GM23338 (cell line): ENCODE measurements at regions not wholly inside any gene's neighbourhood (a gene's known extent, or its start where the extent isn't known, plus 50 kb on each side); places are given as distances from the start of the nearest gene placed in this dataset.

ENCODE experiments used
- ATAC-seq: fragments of 200-7000 bp; cut with Tn5 transposase; 3 replicates; pipeline ENCODE4 v1.9.1; 2020
- DNase-seq: peaks from one replicate; pipeline ENCODE4 v3.0.0-alpha.2; 2015; ENCODE audit warnings: low spot score
- H2AFZ ChIP-seq: fragments of 200-600 bp; sonication (generic); 2 replicates; pipeline ENCODE4 v1.8.0; 2016; ENCODE audit warnings: antibody characterized with exemption, mild to moderate bottlenecking, moderate library complexity
- H3F3A ChIP-seq: fragments of 200-600 bp; sonication (generic); replicated peaks from 2 replicates; pipeline ENCODE4 v1.8.0; 2017; ENCODE audit warnings: antibody characterized with exemption, mixed run types, low read depth
- H3K27ac ChIP-seq: fragments of 200-600 bp; sonication (generic); 2 replicates; pipeline ENCODE4 v1.6.1; 2016; ENCODE audit warnings: low read depth
- H3K27me3 ChIP-seq: fragments of 200-600 bp; sonication (generic); 2 replicates; pipeline ENCODE4 v1.8.0; 2016; ENCODE audit warnings: mild to moderate bottlenecking, mixed run types, moderate library complexity; ENCODE audit not compliant: insufficient read depth
- H3K36me3 ChIP-seq: fragments of 200-600 bp; sonication (generic); 2 replicates; pipeline ENCODE4 v1.8.0; 2016; ENCODE audit warnings: mild to moderate bottlenecking; ENCODE audit not compliant: insufficient read depth
- H3K4me1 ChIP-seq: fragments of 200-600 bp; sonication (generic); 2 replicates; pipeline ENCODE4 v1.8.0; 2016; ENCODE audit warnings: mild to moderate bottlenecking, moderate library complexity; ENCODE audit not compliant: insufficient read depth
- H3K4me2 ChIP-seq: fragments of 200-600 bp; sonication (generic); 2 replicates; pipeline ENCODE4 v1.7.1; 2017; ENCODE audit warnings: mixed run types
- H3K4me3 ChIP-seq: fragments of 200-600 bp; sonication (generic); 2 replicates; pipeline ENCODE4 v1.6.1; 2016; ENCODE audit warnings: mixed run types
- H3K79me2 ChIP-seq: fragments of 200-600 bp; sonication (generic); replicated peaks from 2 replicates; pipeline ENCODE4 v1.8.0; 2017; ENCODE audit warnings: mild to moderate bottlenecking; ENCODE audit not compliant: insufficient read depth
- H3K9me2 ChIP-seq: fragments of 200-600 bp; sonication (generic); 2 replicates; pipeline ENCODE4 v1.8.0; 2017; ENCODE audit not compliant: insufficient read depth
- H4K20me1 ChIP-seq: fragments of 200-600 bp; sonication (generic); replicated peaks from 2 replicates; pipeline ENCODE4 v1.8.0; 2017; ENCODE audit warnings: mild to moderate bottlenecking; ENCODE audit not compliant: insufficient read depth
- H3K27ac Mint-ChIP-seq: 2 replicates; pipeline ENCODE4 v1.8.0; 2020; ENCODE audit warnings: inconsistent platforms, mild to moderate bottlenecking, moderate library complexity, mixed read lengths
- H3K27me3 Mint-ChIP-seq: 3 replicates; pipeline ENCODE4 v1.8.0; 2022; ENCODE audit warnings: low read depth, mild to moderate bottlenecking, moderate library complexity, mixed read lengths, inconsistent platforms; ENCODE audit not compliant: insufficient read depth, poor library complexity
- H3K36me3 Mint-ChIP-seq: 3 replicates; pipeline ENCODE4 v1.8.0; 2021; ENCODE audit warnings: low read depth, mild to moderate bottlenecking, inconsistent platforms, moderate library complexity, mixed read lengths
- H3K4me1 Mint-ChIP-seq: 3 replicates; pipeline ENCODE4 v1.8.0; 2020; ENCODE audit warnings: mild to moderate bottlenecking, inconsistent platforms, mixed read lengths
- H3K4me3 Mint-ChIP-seq: 3 replicates; pipeline ENCODE4 v1.8.0; 2021; ENCODE audit warnings: moderate library complexity, mild to moderate bottlenecking, inconsistent platforms, mixed read lengths
- H3K9me3 Mint-ChIP-seq: 3 replicates; pipeline ENCODE4 v1.8.0; 2020; ENCODE audit warnings: moderate library complexity, mild to moderate bottlenecking, inconsistent platforms, mixed read lengths
- CREB1 ChIP-seq: fragments of 250-450 bp; sonication (Bioruptor Pico); IDR thresholded peaks from 2 replicates; pipeline ENCODE4 v1.5.0; 2020; ENCODE audit warnings: low read depth, mild to moderate bottlenecking, moderate library complexity
- EZH2 ChIP-seq: fragments of 200-600 bp; sonication (generic); IDR thresholded peaks from one replicate; pipeline ENCODE4 v1.8.0; 2017; ENCODE audit warnings: antibody characterized with exemption, mild to moderate bottlenecking, low read depth; ENCODE audit not compliant: unreplicated experiment
- EZH2phosphoT487 ChIP-seq: fragments of 200-600 bp; sonication (generic); IDR thresholded peaks from one replicate; pipeline ENCODE4 v1.8.1; 2018; ENCODE audit warnings: antibody characterized with exemption; ENCODE audit not compliant: unreplicated experiment
- NANOG ChIP-seq: IDR thresholded peaks from 2 replicates; pipeline ENCODE4 v1.6.1; 2016; ENCODE audit warnings: antibody characterized with exemption, borderline replicate concordance
- ZNF331 ChIP-seq: fragments of 250-450 bp; sonication (Bioruptor Pico); IDR thresholded peaks from 2 replicates; pipeline ENCODE4 v1.5.0; 2020; ENCODE audit warnings: low read depth, mild to moderate bottlenecking, moderate library complexity
- ZNF462 ChIP-seq: fragments of 250-450 bp; sonication (Bioruptor Pico); IDR thresholded peaks from 2 replicates; pipeline ENCODE4 v1.5.0; 2020; ENCODE audit warnings: mild to moderate bottlenecking, moderate library complexity
- TF ChIP-seq, protein P1 (sequence below): IDR thresholded peaks from 2 replicates; pipeline ENCODE4 v1.6.1; 2016; ENCODE audit warnings: antibody characterized with exemption

DNA sequence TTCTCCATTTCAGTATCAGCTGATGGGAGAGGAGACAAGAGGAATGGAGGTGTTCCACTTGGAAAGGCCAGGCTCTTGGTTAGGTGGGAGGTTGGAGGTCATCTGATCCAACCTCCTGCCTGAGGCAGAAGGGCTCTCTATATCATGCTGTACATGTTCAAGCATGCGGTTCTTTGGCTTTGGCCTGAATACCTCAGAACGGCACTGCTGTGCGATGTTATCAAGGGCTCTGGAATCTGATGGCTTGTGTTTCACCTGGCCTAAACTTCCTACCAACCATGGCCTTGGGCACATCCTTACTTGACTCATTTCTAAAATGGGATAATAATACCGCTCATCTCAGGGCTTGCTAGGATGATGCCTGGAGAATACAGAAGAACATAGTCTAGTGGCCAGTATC is 90.1 kb upstream of the FAM169A start (continued):
- TF ChIP-seq ZNF462 (CRISPR knock-in tag) (no peak), EZH2 (no peak), NANOG (no peak), EZH2phosphoT487 (no peak)
- TF ChIP-seq, protein P1, sequence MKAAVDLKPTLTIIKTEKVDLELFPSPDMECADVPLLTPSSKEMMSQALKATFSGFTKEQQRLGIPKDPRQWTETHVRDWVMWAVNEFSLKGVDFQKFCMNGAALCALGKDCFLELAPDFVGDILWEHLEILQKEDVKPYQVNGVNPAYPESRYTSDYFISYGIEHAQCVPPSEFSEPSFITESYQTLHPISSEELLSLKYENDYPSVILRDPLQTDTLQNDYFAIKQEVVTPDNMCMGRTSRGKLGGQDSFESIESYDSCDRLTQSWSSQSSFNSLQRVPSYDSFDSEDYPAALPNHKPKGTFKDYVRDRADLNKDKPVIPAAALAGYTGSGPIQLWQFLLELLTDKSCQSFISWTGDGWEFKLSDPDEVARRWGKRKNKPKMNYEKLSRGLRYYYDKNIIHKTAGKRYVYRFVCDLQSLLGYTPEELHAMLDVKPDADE = no peak

- H3K4me2 ChIP-seq = no peak overlapping the region
- DNase-seq = no peak
- no peak overlapping the region for H2AFZ ChIP-seq
- no peaks in the 10 kb centered on the region for H3K4me1 ChIP-seq
- Mint-ChIP-seq H3K4me3 (no peak overlapping the region), H3K36me3 (peaks cover 8% of the 10 kb centered on the region; the same call in 1 of the 3 replicates), H3K27ac (no peak overlapping the region), H3K27me3 (peaks cover 4% of the 10 kb centered on the region), H3K4me1 (no peaks in the 10 kb centered on the region), H3K9me3 (peaks cover 9% of the 10 kb centered on the region)
- peaks cover 32% of the 10 kb centered on the region; the same call in 1 of the 2 replicates for H3K9me2 ChIP-seq
- no peaks in the 10 kb centered on the region for H3F3A ChIP-seq
- no peaks in the 10 kb centered on the region for H3K27me3 ChIP-seq
- H3K4me3 ChIP-seq = no peak overlapping the region
- no peak overlapping the region for H3K27ac ChIP-seq
- no peaks in the 10 kb centered on the region for H3K79me2 ChIP-seq
- H3K36me3 ChIP-seq = no peaks in the 10 kb centered on the region
- no peak for ATAC-seq
- no peaks in the 10 kb centered on the region for H4K20me1 ChIP-seq
- no peak for TF ChIP-seq ZNF331 (CRISPR knock-in tag)
- TF ChIP-seq CREB1 (CRISPR knock-in tag) = no peak
- TF ChIP-seq ZNF462 (CRISPR knock-in tag) = no peak
- TF ChIP-seq, protein P1 = no peak
- no peak for TF ChIP-seq EZH2
Observed at GRCh38 chr5:74954919-74955318, 88.7 kb upstream of the FAM169A start.
